SKM-1 treated with dmso at 0.1 percent for 144 hours (cell line): ENCODE measurements at regions not wholly inside any gene's neighbourhood (a gene's known extent, or its start where the extent isn't known, plus 50 kb on each side); places are given as distances from the start of the nearest gene placed in this dataset.
A peak's percentile ranks its signal among the peaks of the same experiment; 100 is the strongest.
"Not testable (repeated sequence)": the region's sequence is repeated elsewhere in the genome, so short reads cannot be mapped to it uniquely, and the experiment has no call there.

Experiments used
- DNase-seq: peaks from one replicate; lab custom pipeline; 2025; ENCODE audit not compliant: unreplicated experiment; lab: John Stamatoyannopoulos, UW

DNA sequence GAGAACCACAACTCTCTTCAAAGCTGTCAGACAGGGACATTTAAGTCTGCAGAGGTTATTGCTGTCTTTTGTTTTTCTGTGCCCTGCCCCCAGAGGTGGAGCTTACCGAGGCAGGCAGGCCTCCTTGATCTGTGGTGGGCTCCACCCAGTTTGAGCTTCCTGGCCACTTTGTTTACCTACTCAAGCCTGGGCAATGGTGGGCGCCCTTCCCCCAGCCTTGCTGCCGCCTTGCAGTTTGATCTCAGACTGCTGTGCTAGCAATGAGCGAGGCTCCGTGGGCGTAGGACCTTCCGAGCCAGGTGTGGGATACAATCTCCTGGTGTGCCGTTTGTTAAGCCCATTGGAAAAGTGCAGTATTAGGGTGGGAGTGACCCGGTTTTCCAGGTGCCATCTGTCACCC is 822.1 kb downstream of the KCNMA1 start:
- DNase-seq: not testable (repeated sequence)

DNA sequence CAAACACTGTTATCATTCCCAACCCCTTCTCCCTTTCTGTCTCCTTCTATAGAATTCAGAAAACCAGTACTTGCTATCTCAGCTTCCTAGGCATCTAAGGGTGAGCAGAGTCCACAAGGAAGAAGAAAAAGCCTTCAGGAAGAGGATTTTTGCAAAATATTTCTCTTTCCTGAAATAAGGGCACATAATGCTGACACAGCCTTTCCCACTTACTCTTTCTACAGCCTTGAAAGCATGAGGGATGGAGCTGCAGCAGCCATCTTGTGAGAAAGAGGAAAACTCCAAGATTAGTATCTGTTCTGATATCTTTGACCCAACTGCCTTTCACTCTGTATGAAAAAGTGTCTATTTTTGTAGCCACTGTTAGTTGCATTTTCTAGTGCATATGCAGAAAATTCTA is 826.2 kb downstream of the KCNMA1 start:
- no peak for DNase-seq

DNA sequence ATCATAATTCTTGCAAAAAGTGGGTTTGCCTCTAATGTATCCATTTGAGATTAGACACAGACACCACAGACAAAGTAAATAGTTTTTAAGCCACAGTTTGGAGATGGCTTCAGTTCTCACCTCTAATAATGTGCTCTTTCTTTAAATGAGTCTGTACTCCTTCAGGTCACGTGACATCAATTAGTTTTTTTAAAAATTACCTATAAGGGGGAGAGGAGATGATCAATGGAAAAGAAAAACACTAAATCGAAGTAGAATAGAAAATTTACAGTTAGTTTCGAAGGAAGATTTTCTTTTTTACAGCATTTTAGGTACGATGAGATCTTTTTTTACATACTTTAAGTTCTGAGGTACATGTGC is 849.2 kb downstream of the KCNMA1 start:
- DNase-seq: no peak

DNA sequence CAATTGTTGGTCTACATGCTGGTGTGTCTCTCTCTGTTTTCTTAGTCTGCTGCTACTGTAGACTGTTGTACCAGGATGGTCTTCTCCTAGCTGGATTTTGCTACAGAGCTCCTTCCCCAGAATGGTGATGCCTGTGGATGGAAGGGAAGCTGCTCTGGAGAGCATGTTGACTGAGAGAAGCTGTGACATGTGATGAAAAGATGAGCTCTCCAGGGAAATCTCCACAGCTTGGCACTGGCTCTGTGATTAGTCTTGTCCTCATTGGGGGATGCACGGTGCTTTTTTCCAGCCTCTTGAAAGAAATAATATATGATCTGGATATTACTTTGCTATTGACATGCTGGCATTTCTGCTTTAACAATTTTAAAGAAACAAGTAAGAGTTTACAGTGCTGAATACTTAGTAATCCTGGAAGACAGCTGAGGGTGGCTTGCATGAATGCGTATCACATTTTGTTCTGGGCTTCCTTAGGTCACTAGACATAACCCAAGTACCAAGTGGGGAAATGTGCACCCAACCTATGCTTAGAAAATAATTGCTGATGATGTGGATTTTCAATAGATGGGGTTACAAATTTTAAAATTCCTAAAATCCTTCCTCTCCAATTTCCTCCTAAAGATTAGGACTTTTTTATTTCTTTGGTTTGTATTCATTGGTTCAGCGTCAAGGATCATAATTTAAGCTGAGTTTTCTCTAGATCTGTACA is 849.7 kb downstream of the KCNMA1 start:
- DNase-seq: no peak

DNA sequence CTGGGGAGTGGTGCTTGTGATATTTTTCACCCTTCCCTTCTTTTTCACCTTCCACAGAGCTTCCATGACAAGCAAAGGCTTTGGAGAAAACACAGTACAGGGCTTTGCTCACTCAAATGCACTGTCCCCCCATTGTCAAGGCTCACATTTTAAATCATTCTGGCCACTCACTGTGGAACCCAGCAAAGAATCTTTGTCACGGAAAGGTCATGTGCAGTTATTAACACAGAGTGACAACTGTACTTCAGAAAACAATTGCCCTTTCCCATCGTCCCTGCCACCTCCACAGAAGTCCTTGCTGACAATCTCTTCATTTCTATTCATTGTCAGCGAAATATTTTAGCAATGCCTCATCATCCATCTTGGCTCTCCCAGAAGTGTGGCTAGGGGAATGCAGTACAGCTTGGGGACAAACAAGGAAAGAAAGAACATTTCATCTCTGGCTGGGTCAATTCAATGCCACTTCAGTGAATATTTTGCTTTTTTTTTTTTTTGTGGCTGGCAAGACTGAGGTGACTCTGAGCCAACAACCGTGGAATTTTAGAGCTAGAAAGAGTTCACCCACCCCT is 851.0 kb downstream of the KCNMA1 start:
- DNase-seq: no peak

DNA sequence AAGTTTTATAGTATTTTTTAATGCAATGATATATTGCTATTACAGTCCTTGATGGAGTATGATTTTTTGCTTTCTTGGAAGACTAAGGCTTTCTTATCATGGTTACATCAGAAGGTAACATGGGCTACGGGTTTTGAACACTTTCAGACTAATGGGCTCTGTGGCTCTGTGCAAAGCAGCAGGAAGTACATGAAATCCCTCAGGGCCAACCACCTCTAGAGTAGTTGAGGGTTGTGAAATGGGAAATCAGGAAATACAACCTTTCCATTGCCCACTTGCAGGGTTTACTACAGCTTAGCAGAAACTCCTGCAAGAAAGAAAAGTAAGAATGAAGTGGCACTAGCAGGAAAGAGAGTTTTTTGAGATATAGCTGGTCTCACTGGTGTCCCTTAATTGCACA is 853.5 kb downstream of the KCNMA1 start:
- peak; percentile 63 for DNase-seq

DNA sequence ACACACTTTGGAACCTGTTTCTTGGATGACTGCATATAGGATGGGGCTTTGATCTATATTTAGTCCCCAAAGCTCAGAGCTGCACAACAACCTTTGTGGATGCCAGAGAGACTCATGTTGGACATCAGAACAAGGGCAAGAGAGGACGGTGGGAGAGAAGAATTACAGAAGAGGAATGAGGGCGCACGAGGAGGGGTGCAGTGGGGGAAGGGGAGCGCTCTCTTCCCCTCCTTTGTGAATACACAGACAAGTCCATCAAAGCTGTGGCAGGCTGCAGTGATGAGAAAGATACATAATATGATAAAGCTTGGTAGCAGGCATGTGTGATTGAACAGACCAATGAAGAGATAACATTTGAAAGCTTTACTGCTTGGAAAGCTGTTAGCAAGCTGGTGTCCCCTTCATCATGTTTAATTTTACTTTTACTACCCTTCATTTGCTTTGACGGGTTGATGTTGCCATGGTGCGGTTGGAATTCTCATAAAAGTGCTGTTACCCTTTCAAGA is 857.8 kb downstream of the KCNMA1 start:
- no peak for DNase-seq

DNA sequence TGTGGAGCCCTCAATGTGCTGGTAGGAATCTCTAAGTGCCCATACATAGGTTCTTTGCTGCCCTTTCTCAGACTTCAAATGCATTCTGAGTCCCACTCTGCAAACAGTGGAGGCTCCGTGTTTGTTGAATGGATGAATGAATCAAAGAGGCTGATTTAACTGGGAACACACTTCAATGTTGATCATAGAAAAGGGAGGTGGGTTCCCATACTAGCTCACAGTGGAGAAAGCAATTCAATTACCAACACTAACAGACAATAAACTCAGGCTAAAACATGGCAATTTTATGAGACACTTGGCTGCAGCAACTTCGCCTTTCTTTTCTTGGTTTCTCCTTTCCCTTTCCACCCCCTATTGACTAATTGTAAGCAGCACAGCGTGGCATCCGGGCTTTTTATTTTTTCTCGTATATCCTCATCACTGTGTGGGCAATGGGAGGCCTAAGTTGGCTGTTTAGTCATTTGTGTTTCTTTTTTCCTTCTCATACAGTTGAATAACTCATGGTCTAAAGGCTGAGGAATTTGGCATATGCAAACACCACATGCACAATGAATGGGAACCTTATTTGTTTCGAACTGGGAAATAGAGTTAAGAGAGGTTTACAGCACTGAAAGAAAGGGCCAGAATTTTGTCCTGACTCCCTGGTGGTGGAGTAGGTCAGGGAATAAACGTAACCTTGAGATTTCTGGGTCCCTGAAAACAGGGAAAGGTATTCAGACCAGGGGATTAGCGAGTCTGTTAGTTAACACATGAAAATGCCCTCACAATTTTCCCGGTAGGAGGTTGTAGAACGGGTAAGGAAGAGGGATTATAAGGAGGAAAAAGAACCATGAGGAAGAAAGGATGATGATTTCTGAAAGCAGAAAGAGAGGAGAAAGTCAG is 858.5 kb downstream of the KCNMA1 start:
- DNase-seq: no peak

DNA sequence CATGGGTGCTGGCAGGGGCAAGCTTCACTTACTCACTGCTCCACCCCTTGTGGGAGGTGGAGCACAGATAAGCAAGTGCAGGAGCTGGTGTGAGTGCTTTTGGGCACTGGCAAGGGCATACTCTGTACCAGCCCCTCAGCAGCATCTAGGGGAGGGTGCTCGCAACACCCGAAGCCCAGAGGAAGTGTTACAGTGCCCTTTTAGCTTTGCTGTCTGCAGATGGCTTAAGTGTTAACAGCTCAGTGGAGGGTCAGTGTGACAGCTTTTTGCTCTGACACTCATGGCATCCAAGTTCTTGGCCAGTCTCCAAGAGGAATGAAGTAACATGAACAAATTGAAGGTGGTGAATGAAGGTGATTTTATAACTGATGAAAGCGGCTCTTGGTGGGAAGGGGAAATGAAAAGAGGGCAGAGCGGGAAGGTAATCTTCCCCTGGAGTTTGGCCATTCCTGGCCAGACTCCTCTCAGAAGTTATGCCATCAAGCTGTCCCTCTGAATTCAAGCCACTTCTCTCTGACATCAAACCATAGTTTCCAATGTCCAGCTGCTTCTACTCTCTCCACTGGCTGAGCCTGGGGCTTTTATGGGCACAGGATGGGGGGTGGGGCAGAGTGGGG is 862.5 kb downstream of the KCNMA1 start:
- DNase-seq: no peak

DNA sequence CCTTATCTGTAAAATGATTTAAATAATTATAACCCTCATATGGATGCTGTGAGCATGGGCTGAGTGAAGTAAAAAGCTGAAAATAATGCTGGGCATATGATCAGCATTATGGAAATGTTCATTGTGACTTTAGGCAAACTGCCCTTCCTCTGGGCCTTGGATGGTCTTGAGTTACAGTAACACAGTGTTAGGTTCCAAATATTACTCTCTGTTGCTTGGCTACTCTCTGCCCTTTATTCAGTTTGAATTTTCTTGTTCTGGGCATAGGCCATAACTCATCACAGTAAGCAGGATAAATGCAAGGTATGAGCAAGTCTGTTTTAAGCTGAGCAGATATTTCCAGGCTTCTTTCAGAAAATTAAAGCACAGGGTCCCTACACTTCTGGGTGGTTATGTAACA is 868.0 kb downstream of the KCNMA1 start:
- no peak for DNase-seq

DNA sequence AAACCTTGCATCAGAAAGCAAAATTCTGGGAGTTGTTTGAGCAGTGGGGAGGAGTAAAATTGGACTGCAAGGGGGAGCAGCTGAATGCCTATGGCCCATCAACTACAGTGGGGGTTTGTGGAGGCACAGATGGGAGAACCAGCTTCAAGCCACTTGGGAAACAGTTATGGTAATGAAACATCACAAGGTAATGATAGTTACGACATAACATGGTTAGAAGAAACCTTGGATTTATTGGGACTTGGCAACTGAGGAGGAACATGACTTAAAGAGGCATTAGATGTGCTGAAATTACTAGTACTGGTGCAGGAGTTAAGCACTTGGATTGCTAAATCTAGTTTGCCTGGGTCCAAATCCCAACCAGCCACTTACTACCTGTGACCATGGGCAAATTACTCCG is 868.4 kb downstream of the KCNMA1 start:
- no peak for DNase-seq

DNA sequence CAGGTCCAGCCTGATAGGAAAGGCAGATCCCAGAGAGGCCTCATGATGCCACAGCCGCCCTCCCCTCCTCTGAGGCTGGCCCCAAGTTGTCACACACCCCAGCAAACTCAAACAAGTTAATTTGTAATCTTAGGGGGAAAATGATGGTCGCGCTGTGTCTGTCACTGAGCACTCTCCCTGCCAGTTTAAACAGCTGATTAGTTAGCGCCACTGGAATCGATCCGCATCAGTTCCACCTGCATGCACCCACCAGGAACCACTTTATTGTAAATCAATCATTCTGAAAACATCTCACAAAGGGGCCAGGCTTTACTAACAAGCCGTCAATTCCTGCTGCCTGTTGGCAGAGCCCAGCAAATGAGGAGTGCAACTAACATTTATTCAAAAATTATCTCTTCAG is 870.9 kb downstream of the KCNMA1 start:
- DNase-seq: no peak

DNA sequence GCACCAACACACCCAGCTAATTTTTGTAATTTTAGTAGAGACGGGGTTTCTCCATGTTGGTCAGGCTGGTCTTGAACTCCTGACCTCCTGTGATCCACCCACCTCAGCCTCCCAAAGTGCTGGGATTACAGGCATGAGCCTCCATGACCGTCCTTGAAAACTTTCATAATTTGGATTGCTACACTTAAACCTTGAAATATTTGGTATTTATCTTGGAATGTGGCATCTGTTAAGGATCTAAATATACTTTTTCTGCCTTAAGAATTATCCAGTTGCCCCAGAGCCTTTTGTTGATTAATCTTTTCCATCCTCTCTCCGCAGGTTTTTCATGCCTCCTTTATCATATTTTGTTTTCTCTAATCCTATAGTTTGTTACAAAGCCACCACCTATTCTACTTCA is 872.7 kb downstream of the KCNMA1 start:
- DNase-seq: not testable (repeated sequence)

DNA sequence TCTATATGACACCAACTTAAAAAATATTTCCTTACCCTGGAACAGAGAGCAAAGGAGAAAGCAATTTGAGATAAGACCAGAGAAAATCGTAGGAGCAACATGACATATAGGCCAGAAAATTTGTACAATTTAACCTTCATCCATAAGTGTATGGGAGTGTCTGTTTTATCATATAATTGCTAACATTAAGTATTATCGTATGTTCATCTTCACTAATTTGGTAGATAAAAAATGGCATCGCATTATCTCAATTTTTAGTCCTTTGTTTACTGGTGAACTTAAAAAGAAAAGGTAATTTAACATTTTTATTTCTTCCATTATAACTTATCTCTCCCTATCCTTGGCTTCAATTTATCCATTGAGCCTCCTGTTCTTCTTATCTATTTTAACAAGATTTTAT is 873.4 kb downstream of the KCNMA1 start:
- DNase-seq: no peak

DNA sequence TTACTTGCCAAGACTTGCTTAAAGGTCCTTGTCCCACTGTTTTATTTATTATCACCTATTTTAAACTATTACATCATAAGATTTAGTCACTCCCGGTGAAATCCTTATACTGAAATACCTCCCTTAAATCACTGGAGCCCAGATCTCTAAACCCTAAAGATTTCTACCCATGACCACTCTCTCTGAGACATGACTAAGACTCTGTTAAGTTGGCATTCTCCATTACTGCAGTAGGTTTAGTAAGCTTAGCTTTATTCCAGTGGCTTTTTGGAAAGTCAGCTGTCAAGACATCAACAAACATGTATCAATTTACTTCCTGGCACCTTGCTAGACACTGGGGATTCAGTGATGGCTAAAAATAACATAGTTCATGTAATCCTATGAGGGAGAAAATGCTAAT is 874.2 kb downstream of the KCNMA1 start:
- no peak for DNase-seq

DNA sequence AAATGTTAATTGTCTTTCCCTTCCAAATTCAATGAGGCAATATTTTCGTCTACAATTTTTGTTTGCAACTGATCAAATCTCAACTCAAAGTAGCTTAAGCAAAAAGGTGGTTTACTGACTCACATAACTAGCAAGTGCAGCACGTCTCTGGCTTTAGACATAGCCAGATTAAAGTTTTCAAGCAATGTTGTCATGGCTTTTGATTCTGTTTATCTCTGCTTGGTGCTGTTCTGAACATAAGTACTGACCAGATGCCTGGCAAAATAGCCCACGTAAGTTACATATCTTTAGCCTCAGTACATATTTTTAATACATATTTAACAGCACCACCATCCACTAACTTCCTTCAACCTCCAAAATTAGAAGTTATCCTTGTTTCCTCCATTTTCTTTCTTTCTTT is 877.9 kb downstream of the KCNMA1 start:
- DNase-seq: no peak

DNA sequence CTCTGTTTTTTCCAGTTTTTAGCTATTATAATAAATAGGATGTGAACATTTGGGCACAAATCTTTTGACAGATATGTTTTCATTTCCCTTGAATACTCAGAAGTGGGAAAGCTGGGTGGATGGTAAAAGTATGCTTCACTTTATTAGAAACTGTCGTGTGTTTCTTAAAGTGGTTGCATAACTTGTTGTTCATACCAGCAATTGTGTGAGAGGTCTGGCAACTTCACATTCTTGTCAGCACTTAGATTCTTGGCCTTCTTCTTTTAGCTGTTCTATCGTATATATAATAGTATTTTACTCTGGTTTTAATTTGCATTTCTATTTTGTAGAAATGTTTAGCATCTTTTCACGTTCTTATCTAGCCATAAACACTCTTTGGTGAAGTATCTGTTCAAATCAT is 894.4 kb downstream of the KCNMA1 start:
- DNase-seq: no peak

DNA sequence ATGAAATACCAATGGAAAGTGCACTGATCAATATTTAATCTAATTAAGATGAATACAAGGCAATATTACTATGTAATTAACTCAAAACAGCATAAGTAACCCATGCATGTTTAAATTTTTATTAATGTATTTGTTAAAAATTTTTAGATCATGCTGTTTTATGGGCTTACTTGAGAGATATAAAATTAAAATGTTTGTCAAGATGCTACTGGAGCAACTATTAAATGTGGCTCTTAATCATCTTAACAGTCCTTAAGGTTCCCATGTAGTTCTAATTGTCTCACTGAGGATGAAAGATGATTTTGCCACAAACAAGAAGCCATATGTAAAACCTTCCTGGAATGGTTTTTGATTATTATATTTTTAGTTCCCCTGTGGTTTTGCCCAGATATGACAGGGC is 897.1 kb downstream of the KCNMA1 start:
- no peak for DNase-seq

DNA sequence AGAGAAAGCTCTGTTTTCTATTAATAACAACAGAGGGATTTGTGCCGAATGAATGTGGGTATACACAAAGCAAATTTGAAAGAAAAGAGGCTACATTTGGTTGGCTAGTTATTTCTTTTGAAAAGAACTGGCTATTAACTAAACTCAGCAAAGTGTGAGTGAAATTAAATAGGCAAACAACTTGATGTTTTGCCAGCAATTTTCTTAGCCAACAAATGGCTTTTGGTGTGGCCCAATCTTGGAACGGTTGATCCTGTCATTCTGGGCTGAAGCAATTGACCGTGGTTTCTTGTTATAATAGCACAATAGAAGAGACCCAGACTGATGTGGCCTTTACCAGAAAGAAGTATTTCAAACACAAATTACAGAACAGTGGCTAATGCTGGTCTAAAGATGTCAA is 898.6 kb downstream of the KCNMA1 start:
- DNase-seq: no peak

DNA sequence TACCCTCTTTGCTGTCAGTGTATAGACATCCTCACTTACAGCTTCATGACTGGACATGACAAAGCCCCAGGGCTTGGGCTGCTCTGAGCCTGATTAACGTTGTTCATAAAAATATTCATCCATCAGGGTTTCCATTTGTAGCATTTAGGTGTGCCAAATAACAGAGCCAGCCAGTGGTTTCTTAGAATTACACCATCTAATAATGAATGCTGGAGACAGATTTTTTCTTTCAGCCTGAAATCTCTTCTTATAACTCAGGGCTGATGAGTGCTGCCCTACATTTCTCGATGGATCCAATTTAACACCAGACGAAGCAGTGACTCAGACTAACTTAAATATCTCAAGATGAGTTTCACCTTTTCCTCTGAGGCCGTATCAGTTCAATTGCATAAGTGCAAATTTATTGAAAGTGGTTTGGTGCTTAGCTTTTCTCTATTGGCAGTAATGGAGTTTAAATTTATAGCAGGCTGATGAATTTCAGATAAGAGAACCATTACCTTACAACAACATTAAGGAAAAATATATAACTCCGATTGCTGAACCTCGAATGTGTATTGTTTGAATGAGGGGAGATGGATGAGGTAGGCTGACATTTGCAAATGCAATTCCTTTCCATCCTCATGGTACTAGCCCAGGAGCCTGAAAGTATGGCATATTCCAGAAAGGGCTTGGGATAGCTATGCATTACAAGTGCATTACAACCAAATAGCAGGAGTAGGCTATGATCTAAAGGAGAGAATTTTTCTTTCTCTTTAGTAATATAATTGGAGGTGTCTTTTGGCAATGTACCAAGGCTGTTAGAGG is 900.6 kb downstream of the KCNMA1 start:
- no peak for DNase-seq

DNA sequence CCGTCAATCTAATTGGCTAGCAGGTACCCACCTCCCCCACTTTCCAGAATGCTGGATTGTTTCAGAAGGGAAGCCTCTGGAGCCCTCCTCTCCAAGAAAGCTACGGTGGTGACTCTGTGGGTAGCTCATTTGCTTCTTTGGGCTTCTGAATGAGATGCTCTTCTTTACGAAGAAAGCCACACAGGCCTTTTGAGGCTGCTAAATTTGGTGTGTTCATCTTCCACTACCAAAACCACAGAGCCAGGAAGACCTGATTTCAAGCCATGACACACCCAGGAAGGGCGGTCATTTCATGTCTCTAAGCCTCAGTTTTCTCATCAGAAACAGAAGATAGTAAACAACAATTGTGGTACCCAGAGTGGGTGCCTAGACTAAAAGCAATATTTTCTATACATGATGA is 901.2 kb downstream of the KCNMA1 start:
- DNase-seq: no peak
